Rectal smooth muscle tissue (tissue), 1 donor: ENCODE measurements at regions not wholly inside any gene's neighbourhood (a gene's known extent, or its start where the extent isn't known, plus 50 kb on each side); places are given as distances from the start of the nearest gene placed in this dataset.
"Not testable (repeated sequence)": the region's sequence is repeated elsewhere in the genome, so short reads cannot be mapped to it uniquely, and the experiment has no call there.

Experiments
- H3K27ac ChIP-seq: one replicate; pipeline ENCODE4 v1.7.0; 2013; ENCODE audit warnings: low read depth, low read length, inconsistent platforms
- H3K27me3 ChIP-seq: one replicate; pipeline ENCODE4 v1.7.0; 2013; ENCODE audit warnings: low read length; ENCODE audit not compliant: control insufficient read depth, insufficient read depth
- H3K36me3 ChIP-seq: one replicate; pipeline ENCODE4 v1.7.0; 2013; ENCODE audit warnings: low read length; ENCODE audit not compliant: control insufficient read depth, insufficient read depth
- H3K4me1 ChIP-seq: one replicate; pipeline ENCODE4 v1.7.0; 2013; ENCODE audit warnings: low read length; ENCODE audit not compliant: control insufficient read depth, insufficient read depth
- H3K4me3 ChIP-seq: one replicate; pipeline ENCODE4 v1.7.0; 2013; ENCODE audit warnings: low read length
- H3K9ac ChIP-seq: one replicate; pipeline ENCODE4 v1.7.0; 2013; ENCODE audit warnings: low read length

GRCh38 chr7:68581417-68581816 is 1016.9 kb upstream of the AUTS2 start:
- H3K27me3 ChIP-seq = no peaks in the 10 kb centered on the region
- H3K9ac ChIP-seq = no peak overlapping the region
- H3K27ac ChIP-seq = no peak overlapping the region
- no peaks in the 10 kb centered on the region for H3K4me1 ChIP-seq
- no peaks in the 10 kb centered on the region for H3K36me3 ChIP-seq
- H3K4me3 ChIP-seq = no peak overlapping the region

GRCh38 chr7:68587599-68587998 is 1010.7 kb upstream of the AUTS2 start:
- no peak overlapping the region for H3K4me3 ChIP-seq
- H3K4me1 ChIP-seq = no peaks in the 10 kb centered on the region
- no peak overlapping the region for H3K27ac ChIP-seq
- no peaks in the 10 kb centered on the region for H3K36me3 ChIP-seq
- no peak overlapping the region for H3K9ac ChIP-seq
- H3K27me3 ChIP-seq = no peaks in the 10 kb centered on the region

GRCh38 chr7:68601826-68602225 is 996.4 kb upstream of the AUTS2 start:
- Histone ChIP-seq H3K36me3 (no peaks in the 10 kb centered on the region), H3K4me1 (no peaks in the 10 kb centered on the region), H3K9ac (no peak overlapping the region), H3K27ac (no peak overlapping the region), H3K27me3 (no peaks in the 10 kb centered on the region), H3K4me3 (no peak overlapping the region)

GRCh38 chr7:68604541-68604940 is 993.7 kb upstream of the AUTS2 start:
- Histone ChIP-seq H3K9ac (no peak overlapping the region), H3K27ac (no peak overlapping the region), H3K4me3 (no peak overlapping the region), H3K27me3 (no peaks in the 10 kb centered on the region), H3K4me1 (no peaks in the 10 kb centered on the region), H3K36me3 (no peaks in the 10 kb centered on the region)

- H3K27ac ChIP-seq = no peak overlapping the region
- H3K36me3 ChIP-seq = no peaks in the 10 kb centered on the region
- H3K4me3 ChIP-seq = no peak overlapping the region
- H3K27me3 ChIP-seq = no peaks in the 10 kb centered on the region
- no peak overlapping the region for H3K9ac ChIP-seq
- no peaks in the 10 kb centered on the region for H3K4me1 ChIP-seq
These were observed 987.6 kb upstream of the AUTS2 start for GRCh38 chr7:68610701-68611100.

GRCh38 chr7:68613405-68613804 is 984.9 kb upstream of the AUTS2 start:
- H3K27me3 ChIP-seq = no peaks in the 10 kb centered on the region
- H3K9ac ChIP-seq = no peak overlapping the region
- H3K4me1 ChIP-seq = no peaks in the 10 kb centered on the region
- no peak overlapping the region for H3K27ac ChIP-seq
- no peak overlapping the region for H3K4me3 ChIP-seq
- no peaks in the 10 kb centered on the region for H3K36me3 ChIP-seq

GRCh38 chr7:68613897-68614296 is 984.4 kb upstream of the AUTS2 start:
- Histone ChIP-seq H3K27me3 (no peaks in the 10 kb centered on the region), H3K36me3 (no peaks in the 10 kb centered on the region), H3K4me1 (no peaks in the 10 kb centered on the region), H3K27ac (no peak overlapping the region), H3K9ac (no peak overlapping the region), H3K4me3 (no peak overlapping the region)

GRCh38 chr7:68619526-68619925 is 978.7 kb upstream of the AUTS2 start:
- Histone ChIP-seq H3K36me3 (no peaks in the 10 kb centered on the region), H3K4me3 (no peak overlapping the region), H3K27me3 (no peaks in the 10 kb centered on the region), H3K9ac (no peak overlapping the region), H3K27ac (no peak overlapping the region), H3K4me1 (no peaks in the 10 kb centered on the region)

GRCh38 chr7:68622500-68622899 is 975.8 kb upstream of the AUTS2 start:
- Histone ChIP-seq H3K9ac (no peak overlapping the region), H3K4me3 (no peak overlapping the region), H3K27ac (no peak overlapping the region), H3K36me3 (no peaks in the 10 kb centered on the region), H3K4me1 (no peaks in the 10 kb centered on the region), H3K27me3 (no peaks in the 10 kb centered on the region)

- no peaks in the 10 kb centered on the region for H3K4me1 ChIP-seq
- no peaks in the 10 kb centered on the region for H3K27me3 ChIP-seq
- H3K4me3 ChIP-seq = no peak overlapping the region
- H3K9ac ChIP-seq = no peak overlapping the region
- H3K36me3 ChIP-seq = no peaks in the 10 kb centered on the region
- H3K27ac ChIP-seq = no peak overlapping the region
These were observed 975.2 kb upstream of the AUTS2 start for GRCh38 chr7:68623030-68623429.

GRCh38 chr7:68627247-68627864 is 970.9 kb upstream of the AUTS2 start:
- no peaks in the 10 kb centered on the region for H3K4me1 ChIP-seq
- no peak overlapping the region for H3K9ac ChIP-seq
- H3K27ac ChIP-seq = no peak overlapping the region
- H3K36me3 ChIP-seq = no peaks in the 10 kb centered on the region
- H3K27me3 ChIP-seq = no peaks in the 10 kb centered on the region
- H3K4me3 ChIP-seq = no peak overlapping the region

- not testable (repeated sequence) for H3K27me3 ChIP-seq, H3K27ac ChIP-seq
These were observed 967.4 kb upstream of the AUTS2 start for GRCh38 chr7:68630914-68631313.

GRCh38 chr7:68640103-68640502 is 958.2 kb upstream of the AUTS2 start:
- Histone ChIP-seq H3K27me3 (no peaks in the 10 kb centered on the region), H3K4me3 (no peak overlapping the region), H3K4me1 (no peaks in the 10 kb centered on the region), H3K36me3 (no peaks in the 10 kb centered on the region), H3K27ac (no peak overlapping the region), H3K9ac (no peak overlapping the region)

More at GRCh38 chr7:68630914-68631313, 967.4 kb upstream of the AUTS2 start:
- H3K9ac ChIP-seq, H3K4me1 ChIP-seq, H3K4me3 ChIP-seq, H3K36me3 ChIP-seq: not testable (repeated sequence)
